ENCODE measurements at regions not wholly inside any gene's neighbourhood (a gene's known extent, or its start where the extent isn't known, plus 50 kb on each side); places are given as distances from the start of the nearest gene placed in this dataset.

DNA sequence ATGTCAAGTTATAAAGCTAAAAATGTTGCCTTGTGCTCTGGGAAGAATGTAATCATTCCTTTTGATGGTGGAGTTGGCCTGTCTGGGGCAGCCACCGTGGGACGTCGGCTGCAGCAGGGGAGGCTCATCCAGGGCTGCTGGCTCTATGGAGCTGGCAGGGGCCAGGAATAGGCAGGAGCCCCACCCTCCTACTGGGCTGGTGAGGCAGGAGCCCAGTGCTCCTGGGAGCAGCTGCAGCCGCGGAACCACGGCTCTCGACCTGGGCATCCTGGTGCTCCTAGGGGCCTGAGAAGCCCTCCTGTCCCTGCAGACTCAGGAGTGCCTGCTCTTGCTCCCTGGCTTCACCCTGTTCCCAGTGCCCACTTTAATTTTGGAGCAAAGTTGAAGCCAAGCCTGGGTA is 127.1 kb downstream of the DIPK2A start:
- TF ChIP-seq, protein P1, sequence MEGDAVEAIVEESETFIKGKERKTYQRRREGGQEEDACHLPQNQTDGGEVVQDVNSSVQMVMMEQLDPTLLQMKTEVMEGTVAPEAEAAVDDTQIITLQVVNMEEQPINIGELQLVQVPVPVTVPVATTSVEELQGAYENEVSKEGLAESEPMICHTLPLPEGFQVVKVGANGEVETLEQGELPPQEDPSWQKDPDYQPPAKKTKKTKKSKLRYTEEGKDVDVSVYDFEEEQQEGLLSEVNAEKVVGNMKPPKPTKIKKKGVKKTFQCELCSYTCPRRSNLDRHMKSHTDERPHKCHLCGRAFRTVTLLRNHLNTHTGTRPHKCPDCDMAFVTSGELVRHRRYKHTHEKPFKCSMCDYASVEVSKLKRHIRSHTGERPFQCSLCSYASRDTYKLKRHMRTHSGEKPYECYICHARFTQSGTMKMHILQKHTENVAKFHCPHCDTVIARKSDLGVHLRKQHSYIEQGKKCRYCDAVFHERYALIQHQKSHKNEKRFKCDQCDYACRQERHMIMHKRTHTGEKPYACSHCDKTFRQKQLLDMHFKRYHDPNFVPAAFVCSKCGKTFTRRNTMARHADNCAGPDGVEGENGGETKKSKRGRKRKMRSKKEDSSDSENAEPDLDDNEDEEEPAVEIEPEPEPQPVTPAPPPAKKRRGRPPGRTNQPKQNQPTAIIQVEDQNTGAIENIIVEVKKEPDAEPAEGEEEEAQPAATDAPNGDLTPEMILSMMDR (optimal IDR thresholded peaks at IDR 0.05 in 1 of 3, IDR thresholded peaks at IDR 0.05 in 1 of 3, conservative IDR thresholded peaks at IDR 0.05 in 1 of 3; ENCODE audit: extremely low read depth in 1 of 3, insufficient read depth in 2 of 3, low read length in 3 of 3): no peak
- TF ChIP-seq EZH2 (IDR thresholded peaks at IDR 0.05; ENCODE audit: low read length): no peak
- Histone ChIP-seq H3K79me2 (ENCODE audit: control insufficient read depth, insufficient read depth, low read length) (no peaks in the 10 kb centered on the region), H2AFZ (ENCODE audit: control insufficient read depth, low read length) (no peak overlapping the region), H4K20me1 (ENCODE audit: control insufficient read depth, extremely low read depth, insufficient read depth, low read length) (no peaks in the 10 kb centered on the region), H3K9me1 (ENCODE audit: control insufficient read depth, extremely low read depth, insufficient read depth, low read length) (no peaks in the 10 kb centered on the region), H3K27ac (ENCODE audit: control insufficient read depth, insufficient read depth, low read length) (no peak overlapping the region), H3K9me3 (ENCODE audit: control insufficient read depth, low read depth, low read length) (peaks cover 4% of the 10 kb centered on the region), H3K4me1 (ENCODE audit: control insufficient read depth, extremely low read depth, insufficient read depth, low read length) (no peaks in the 10 kb centered on the region), H3K4me3 (ENCODE audit: control insufficient read depth in 2 of 3, extremely low read depth in 1 of 3, insufficient read depth in 2 of 3, low read depth in 1 of 3, low read length in 3 of 3) (no peak overlapping the region), H3K36me3 (ENCODE audit: control insufficient read depth in 2 of 2, extremely low read depth in 1 of 2, insufficient read depth in 2 of 2, low read length in 2 of 2) (no peaks in the 10 kb centered on the region), H3K4me2 (ENCODE audit: control insufficient read depth, extremely low read depth, insufficient read depth, low read depth, low read length) (no peak overlapping the region), H3K9ac (ENCODE audit: control insufficient read depth, extremely low read depth, insufficient read depth, low read length) (no peak overlapping the region), H3K27me3 (ENCODE audit: control insufficient read depth, extremely low read depth, insufficient read depth, low read length) (no peaks in the 10 kb centered on the region)
- no peak for DNase-seq (ENCODE audit: low read depth, low spot score)
- FAIRE-seq: no peak
- dilution Hi-C loops (cut with MboI; ENCODE audit: extremely low pct_ligation_motif_present, low sequenced_read_pairs): no loop called here

DNA sequence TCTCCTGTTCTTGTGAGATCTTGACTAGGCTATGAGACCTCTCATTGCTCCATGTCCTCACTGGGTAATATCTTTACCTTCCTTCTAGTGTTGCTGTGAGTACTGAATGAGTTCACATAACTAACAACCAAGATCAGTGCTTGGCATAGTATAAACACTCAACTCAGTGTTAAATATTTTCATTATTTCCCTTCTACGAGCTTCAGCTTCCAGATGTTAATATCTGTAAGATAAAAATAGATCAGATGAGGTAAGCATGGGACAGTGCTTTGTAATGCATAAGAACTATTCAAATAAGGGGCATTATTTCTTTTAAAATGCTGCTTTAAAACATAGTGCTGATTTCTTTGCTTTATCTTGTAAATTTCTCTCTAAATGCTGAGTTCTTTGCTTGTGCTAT is 130.8 kb downstream of the DIPK2A start:
- dilution Hi-C loops (cut with MboI; ENCODE audit: extremely low pct_ligation_motif_present, low sequenced_read_pairs): no loop called here
- Histone ChIP-seq H2AFZ (ENCODE audit: control insufficient read depth, low read length) (no peak overlapping the region), H3K79me2 (ENCODE audit: control insufficient read depth, insufficient read depth, low read length) (no peaks in the 10 kb centered on the region), H3K36me3 (ENCODE audit: control insufficient read depth in 2 of 2, extremely low read depth in 1 of 2, insufficient read depth in 2 of 2, low read length in 2 of 2) (no peaks in the 10 kb centered on the region), H3K4me2 (ENCODE audit: control insufficient read depth, extremely low read depth, insufficient read depth, low read depth, low read length) (no peak overlapping the region), H3K27ac (ENCODE audit: control insufficient read depth, insufficient read depth, low read length) (no peak overlapping the region), H4K20me1 (ENCODE audit: control insufficient read depth, extremely low read depth, insufficient read depth, low read length) (no peaks in the 10 kb centered on the region), H3K4me3 (ENCODE audit: control insufficient read depth in 2 of 3, extremely low read depth in 1 of 3, insufficient read depth in 2 of 3, low read depth in 1 of 3, low read length in 3 of 3) (no peak overlapping the region), H3K9ac (ENCODE audit: control insufficient read depth, extremely low read depth, insufficient read depth, low read length) (no peak overlapping the region), H3K9me3 (ENCODE audit: control insufficient read depth, low read depth, low read length) (peaks cover 4% of the 10 kb centered on the region), H3K27me3 (ENCODE audit: control insufficient read depth, extremely low read depth, insufficient read depth, low read length) (no peaks in the 10 kb centered on the region), H3K9me1 (ENCODE audit: control insufficient read depth, extremely low read depth, insufficient read depth, low read length) (no peaks in the 10 kb centered on the region), H3K4me1 (ENCODE audit: control insufficient read depth, extremely low read depth, insufficient read depth, low read length) (no peaks in the 10 kb centered on the region)
- no peak for TF ChIP-seq EZH2 (IDR thresholded peaks at IDR 0.05; ENCODE audit: low read length)
- DNase-seq (ENCODE audit: low read depth, low spot score) (no peak), FAIRE-seq (no peak)

DNA sequence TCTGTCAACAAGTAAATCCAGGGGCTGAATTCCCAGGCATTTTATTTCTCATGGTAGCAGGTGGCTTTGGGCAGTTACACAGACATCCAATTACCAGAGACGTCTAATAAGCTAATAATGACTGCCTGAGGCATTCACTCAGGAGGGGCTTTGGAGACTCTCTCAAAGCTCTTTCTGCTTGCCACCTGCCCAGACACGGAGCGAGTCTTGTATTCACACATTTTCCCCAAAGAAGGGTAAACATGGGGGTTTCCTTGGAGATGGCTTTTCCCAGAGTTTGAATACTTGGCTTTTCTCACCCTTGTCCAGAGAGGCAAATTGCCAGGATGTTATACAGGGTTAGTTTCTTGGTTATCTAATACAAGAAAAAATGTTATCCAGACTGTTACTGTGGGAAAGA is 132.6 kb downstream of the DIPK2A start:
- no peaks in the 10 kb centered on the region for H3K36me3 ChIP-seq (ENCODE audit: control insufficient read depth in 2 of 2, extremely low read depth in 1 of 2, insufficient read depth in 2 of 2, low read length in 2 of 2)
- dilution Hi-C loops (cut with MboI; ENCODE audit: extremely low pct_ligation_motif_present, low sequenced_read_pairs): no loop called here
- H4K20me1 ChIP-seq (ENCODE audit: control insufficient read depth, extremely low read depth, insufficient read depth, low read length): no peaks in the 10 kb centered on the region
- no peak for DNase-seq (ENCODE audit: low read depth, low spot score)
- H3K9me1 ChIP-seq (ENCODE audit: control insufficient read depth, extremely low read depth, insufficient read depth, low read length): no peaks in the 10 kb centered on the region
- H3K4me3 ChIP-seq (ENCODE audit: control insufficient read depth in 2 of 3, extremely low read depth in 1 of 3, insufficient read depth in 2 of 3, low read depth in 1 of 3, low read length in 3 of 3): no peak overlapping the region
- no peak for TF ChIP-seq EZH2 (IDR thresholded peaks at IDR 0.05; ENCODE audit: low read length)
- TF ChIP-seq, protein P1 (optimal IDR thresholded peaks at IDR 0.05 in 1 of 3, IDR thresholded peaks at IDR 0.05 in 1 of 3, conservative IDR thresholded peaks at IDR 0.05 in 1 of 3; ENCODE audit: extremely low read depth in 1 of 3, insufficient read depth in 2 of 3, low read length in 3 of 3): no peak
- H3K9me3 ChIP-seq (ENCODE audit: control insufficient read depth, low read depth, low read length): peaks cover 4% of the 10 kb centered on the region
- no peak overlapping the region for H2AFZ ChIP-seq (ENCODE audit: control insufficient read depth, low read length)
- H3K4me1 ChIP-seq (ENCODE audit: control insufficient read depth, extremely low read depth, insufficient read depth, low read length): no peaks in the 10 kb centered on the region
- H3K79me2 ChIP-seq (ENCODE audit: control insufficient read depth, insufficient read depth, low read length): no peaks in the 10 kb centered on the region
- no peak for FAIRE-seq
- H3K27ac ChIP-seq (ENCODE audit: control insufficient read depth, insufficient read depth, low read length): no peak overlapping the region
- H3K4me2 ChIP-seq (ENCODE audit: control insufficient read depth, extremely low read depth, insufficient read depth, low read depth, low read length): no peak overlapping the region
- H3K9ac ChIP-seq (ENCODE audit: control insufficient read depth, extremely low read depth, insufficient read depth, low read length): no peak overlapping the region
- H3K27me3 ChIP-seq (ENCODE audit: control insufficient read depth, extremely low read depth, insufficient read depth, low read length): no peaks in the 10 kb centered on the region
